ENCODE measurements at regions not wholly inside any gene's neighbourhood (a gene's known extent, or its start where the extent isn't known, plus 50 kb on each side); places are given as distances from the start of the nearest gene placed in this dataset.

- intact Hi-C loops (cut with micrococcal nuclease): no loop called here
- ChIA-PET CTCF (no interaction called here), POLR2A (no interaction called here)
- DNase-seq: no peak
- Mint-ChIP-seq H3K9me3 (no peaks in the 10 kb centered on the region), H3K4me3 (no peak overlapping the region), H3K27me3 (peaks cover 3% of the 10 kb centered on the region), H3K27ac (no peak overlapping the region), H3K36me3 (ENCODE audit: low read depth) (no peaks in the 10 kb centered on the region), H3K4me1 (ENCODE audit: low read depth) (no peaks in the 10 kb centered on the region)
- TF ChIP-seq CTCF (IDR thresholded peaks at IDR 0.05): no peak
- ATAC-seq: no peak
Measured at GRCh38 chr11:57098191-57098590, 83.6 kb upstream of the LRRC55 start.

GRCh38 chr11:57100638-57101331 is 81.0 kb upstream of the LRRC55 start:
- POLR2A ChIA-PET: no interaction called here
- ATAC-seq: no peak
- Mint-ChIP-seq H3K4me3 (no peak overlapping the region), H3K36me3 (ENCODE audit: low read depth) (no peaks in the 10 kb centered on the region), H3K27me3 (no peaks in the 10 kb centered on the region), H3K4me1 (ENCODE audit: low read depth) (no peaks in the 10 kb centered on the region), H3K9me3 (no peaks in the 10 kb centered on the region), H3K27ac (no peak overlapping the region)
- TF ChIP-seq CTCF (IDR thresholded peaks at IDR 0.05): no peak
- intact Hi-C loops (cut with micrococcal nuclease): no loop called here
- CTCF ChIA-PET: no interaction called here
- DNase-seq: no peak

GRCh38 chr11:57103899-57104605 is 77.7 kb upstream of the LRRC55 start:
- Mint-ChIP-seq H3K9me3 (no peaks in the 10 kb centered on the region), H3K4me1 (ENCODE audit: low read depth) (no peaks in the 10 kb centered on the region), H3K36me3 (ENCODE audit: low read depth) (no peaks in the 10 kb centered on the region), H3K27me3 (no peaks in the 10 kb centered on the region), H3K4me3 (no peak overlapping the region), H3K27ac (no peak overlapping the region)
- ATAC-seq (no peak), DNase-seq (no peak)
- POLR2A ChIA-PET: interaction anchor here (0.7 kb wide), 2 partner anchors 15 to 1360 kb away, joined by 3 read pairs; no protein-coding TSS in a partner anchor
- TF ChIP-seq CTCF (IDR thresholded peaks at IDR 0.05): no peak
- CTCF ChIA-PET: interaction anchor here (0.8 kb wide), 1 partner anchor 262 kb away, joined by 3 read pairs; no protein-coding TSS in a partner anchor
- intact Hi-C loops (cut with micrococcal nuclease): no loop called here

- no peaks in the 10 kb centered on the region for H3K9me3 Mint-ChIP-seq
Measured at GRCh38 chr11:57109331-57109730, 72.4 kb upstream of the LRRC55 start.

More at GRCh38 chr11:57109331-57109730, 72.4 kb upstream of the LRRC55 start:
- Mint-ChIP-seq H3K27me3 (no peaks in the 10 kb centered on the region), H3K27ac (no peak overlapping the region), H3K4me1 (ENCODE audit: low read depth) (no peaks in the 10 kb centered on the region), H3K4me3 (no peak overlapping the region), H3K36me3 (ENCODE audit: low read depth) (no peaks in the 10 kb centered on the region)
- TF ChIP-seq CTCF (IDR thresholded peaks at IDR 0.05): no peak
- POLR2A ChIA-PET: no interaction called here
- ATAC-seq: no peak
- CTCF ChIA-PET: no interaction called here
- intact Hi-C loops (cut with micrococcal nuclease): no loop called here
- no peak for DNase-seq
